Activated CD4-positive, CD25-positive, alpha-beta regulatory T cell treated with anti-CD3 and anti-CD28 coated beads, Interleukin-2, amount 50 U/mL, for 24 hours (primary cell): ENCODE measurements at regions not wholly inside any gene's neighbourhood (a gene's known extent, or its start where the extent isn't known, plus 50 kb on each side); places are given as distances from the start of the nearest gene placed in this dataset.

Source experiments
- ATAC-seq, 2 donors: fragments of 150-1000 bp; cut with Tn5 transposase; one replicate each; pipeline ENCODE4 v1.10.0; 2021; ENCODE audit warnings: mild to moderate bottlenecking in 1 of 2, moderate library complexity in 1 of 2

DNA sequence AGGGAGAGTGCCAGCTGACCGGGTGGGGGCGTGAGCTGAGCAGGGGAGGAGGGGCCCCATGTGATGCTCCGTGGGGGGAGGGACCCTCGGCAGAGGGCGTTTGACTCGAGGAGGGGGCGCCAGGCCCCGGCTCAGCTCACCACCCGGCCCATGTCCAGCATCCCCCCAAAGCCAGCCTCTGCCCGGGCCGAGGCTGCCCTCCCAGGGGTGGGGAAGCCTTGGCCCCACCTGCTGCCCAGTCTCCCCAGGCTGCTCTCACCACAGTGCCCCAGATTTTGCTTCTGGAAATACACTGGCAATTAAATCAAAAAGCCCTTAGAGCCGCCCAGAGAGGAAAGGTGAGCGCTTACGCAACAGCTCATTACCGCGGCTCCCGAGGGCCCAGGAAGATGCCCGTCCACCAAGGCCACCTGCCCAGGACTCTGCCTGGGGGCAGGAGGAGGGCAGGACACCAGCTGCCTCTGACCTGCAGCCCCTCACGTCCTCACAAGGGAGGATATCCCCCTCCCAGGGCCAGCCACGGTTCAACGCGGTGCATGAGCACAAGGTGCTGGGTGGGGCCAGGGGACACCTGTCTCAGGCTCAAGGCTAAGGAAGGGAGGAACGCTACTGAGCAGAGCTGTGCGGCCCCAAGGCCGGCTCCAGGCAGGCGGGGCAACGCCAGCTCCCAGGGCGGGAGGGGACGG lies 70.0 kb upstream of the INPP5A start:
- no peak for ATAC-seq

GRCh38 chr10:132468216-132468615 lies 69.4 kb upstream of the INPP5A start:
- no peak for ATAC-seq

DNA sequence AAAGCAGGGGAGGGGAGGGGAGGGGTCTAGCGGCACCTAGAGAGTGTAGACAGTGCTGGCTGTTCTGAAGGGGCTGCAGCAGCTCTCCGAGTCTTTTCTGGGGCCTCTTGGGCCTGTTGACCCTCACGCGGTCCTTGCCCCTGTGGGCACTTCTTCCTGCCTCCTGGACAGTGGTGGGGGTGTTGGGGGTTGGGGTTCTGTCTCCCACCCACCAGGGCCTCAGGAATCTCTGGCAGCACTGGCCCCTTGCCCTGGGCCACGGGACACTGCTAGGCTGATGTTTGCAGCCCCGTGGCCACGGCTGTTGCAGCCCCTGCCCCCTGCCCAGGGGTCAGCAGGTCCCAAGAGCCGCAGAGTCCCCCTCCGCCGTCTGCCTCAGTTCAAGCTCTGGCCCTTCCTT lies 68.9 kb upstream of the INPP5A start:
- no peak for ATAC-seq

GRCh38 chr10:132469197-132469884 lies 68.2 kb upstream of the INPP5A start:
- no peak for ATAC-seq

DNA sequence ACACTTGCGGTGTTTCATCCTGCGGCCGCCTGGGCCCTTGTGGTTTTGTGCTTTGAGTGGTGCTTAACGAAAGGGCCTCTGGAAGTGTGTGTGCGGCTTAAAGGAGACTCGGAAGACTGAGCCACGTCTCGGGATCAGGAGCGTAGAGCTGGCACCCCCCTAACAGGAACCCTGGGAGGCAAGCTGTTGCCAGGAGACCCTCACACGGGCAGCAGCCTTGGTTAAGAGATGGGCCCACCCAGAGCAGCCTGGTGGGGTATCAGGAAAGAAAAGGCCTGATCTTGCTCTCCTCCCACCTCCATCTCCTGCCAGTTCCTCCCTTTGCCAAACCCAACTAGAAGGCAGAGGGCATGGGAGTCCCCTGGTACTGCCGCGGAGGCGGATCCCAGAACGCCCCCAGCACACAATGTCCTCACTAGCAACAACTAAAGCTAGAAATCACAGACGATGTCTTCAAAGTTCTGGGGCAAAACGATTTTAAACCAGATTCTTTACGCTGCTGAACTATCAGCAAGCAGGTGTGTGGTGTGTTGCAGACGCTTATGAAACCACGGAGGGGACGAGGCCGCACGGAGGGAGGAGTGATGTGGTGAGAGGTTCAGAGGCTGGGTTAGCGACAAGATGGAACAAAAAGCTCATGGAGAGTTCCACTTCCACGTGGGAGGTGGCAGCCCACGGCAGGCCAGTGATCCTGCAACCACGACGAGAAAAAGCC lies 67.0 kb upstream of the INPP5A start:
- ATAC-seq = peak in 1 of 2 donors; percentile 20

DNA sequence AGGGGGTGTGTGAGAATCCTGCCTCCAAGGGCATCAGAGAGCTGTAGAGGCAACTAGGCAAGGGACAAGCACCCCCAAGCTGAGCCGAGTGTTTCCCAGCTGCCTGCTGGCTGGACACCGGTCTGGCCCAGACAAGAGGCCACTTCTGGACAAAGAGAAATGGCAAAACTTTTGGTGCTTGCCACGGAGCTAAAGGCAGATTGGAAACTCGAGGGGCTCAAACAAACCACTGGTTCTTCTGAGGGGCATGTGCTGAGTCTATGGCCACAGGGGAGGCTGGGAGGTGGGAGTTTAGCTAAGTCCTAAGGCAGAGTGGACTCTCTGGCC lies 66.5 kb upstream of the INPP5A start:
- ATAC-seq = no peak

DNA sequence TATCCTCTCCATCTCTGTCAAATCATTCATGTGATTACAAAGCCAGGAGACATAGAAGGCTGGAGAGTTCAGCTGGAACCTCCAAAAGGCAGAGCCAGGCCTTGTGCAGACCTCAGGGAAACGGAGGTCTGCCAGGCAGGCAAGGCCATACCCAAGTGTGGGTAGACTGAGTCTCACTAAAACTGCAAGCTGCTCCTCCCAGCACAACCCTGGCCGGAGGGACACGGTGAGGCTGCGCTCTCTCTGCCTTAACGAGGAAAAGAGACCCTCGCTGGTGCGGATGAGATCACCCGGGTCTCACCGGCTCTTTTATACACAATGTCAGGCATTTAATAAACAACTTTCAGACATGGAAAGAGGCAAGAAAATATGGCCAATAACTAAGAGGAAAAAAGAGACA lies 66.1 kb upstream of the INPP5A start:
- ATAC-seq = no peak

DNA sequence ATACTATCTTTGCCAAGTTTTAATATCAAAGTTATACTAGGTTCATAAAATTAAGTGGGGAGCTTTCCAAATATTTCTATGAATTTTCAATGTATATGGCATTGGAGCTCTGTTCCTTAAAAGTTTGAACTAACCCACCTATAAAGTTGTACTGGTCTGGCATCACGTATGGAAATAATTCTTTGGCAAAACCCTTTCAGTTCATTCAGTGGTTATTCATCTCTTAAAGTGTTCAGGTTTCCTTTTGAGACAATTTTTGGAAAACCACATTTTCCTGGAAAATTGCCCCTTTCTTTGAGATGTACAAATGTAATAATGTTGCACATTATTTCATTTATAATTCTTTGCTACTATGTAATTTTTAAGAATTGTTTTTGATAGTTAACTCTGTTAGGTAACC lies 62.5 kb upstream of the INPP5A start:
- ATAC-seq = no peak

DNA sequence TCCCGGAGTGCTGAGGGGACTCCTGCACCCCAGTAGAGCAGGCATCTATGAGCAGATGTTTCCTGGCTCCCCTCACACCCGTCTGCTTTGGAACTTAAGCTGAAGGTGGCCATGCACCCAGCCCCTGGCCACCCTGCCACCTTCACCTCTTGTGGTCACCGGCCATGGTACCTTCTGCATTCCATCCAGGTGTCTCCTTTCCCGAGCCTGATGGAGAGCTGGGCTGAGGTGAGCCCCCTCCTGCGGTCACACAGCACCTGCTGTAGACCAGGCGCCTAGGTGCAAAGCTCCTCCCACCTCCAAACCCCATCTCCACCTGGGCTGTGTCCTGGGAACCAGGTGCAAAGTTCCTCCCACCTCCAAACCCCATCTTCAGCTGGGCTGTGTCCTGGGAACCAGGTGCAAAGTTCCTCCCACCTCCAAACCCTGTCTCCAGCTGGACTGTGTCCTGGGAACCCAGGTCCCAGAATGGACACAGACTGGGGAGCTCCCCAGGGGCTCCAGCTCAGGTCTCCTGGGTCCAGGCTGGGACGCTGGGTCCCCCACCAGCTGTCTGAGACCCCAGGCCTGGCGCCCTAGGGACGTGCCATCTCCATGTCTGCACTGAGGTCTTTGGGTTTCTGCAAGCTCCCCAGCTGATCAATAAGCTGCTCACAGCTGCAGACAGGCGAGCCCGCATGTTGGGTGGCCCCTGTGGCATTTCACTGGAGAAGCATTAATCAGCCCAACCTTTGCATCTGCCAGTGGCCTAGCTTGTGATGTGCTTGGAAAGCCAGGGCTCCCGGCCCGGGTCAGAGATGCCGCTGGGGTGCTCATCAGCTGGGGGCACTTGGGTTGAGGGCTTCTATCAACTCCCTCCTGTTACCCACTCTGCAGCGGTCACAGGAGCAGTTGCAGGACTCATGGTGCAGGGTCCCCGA lies 61.2 kb upstream of the INPP5A start:
- no peak for ATAC-seq

- no peak for ATAC-seq
These were observed 60.6 kb upstream of the INPP5A start for GRCh38 chr10:132477066-132477397.

DNA sequence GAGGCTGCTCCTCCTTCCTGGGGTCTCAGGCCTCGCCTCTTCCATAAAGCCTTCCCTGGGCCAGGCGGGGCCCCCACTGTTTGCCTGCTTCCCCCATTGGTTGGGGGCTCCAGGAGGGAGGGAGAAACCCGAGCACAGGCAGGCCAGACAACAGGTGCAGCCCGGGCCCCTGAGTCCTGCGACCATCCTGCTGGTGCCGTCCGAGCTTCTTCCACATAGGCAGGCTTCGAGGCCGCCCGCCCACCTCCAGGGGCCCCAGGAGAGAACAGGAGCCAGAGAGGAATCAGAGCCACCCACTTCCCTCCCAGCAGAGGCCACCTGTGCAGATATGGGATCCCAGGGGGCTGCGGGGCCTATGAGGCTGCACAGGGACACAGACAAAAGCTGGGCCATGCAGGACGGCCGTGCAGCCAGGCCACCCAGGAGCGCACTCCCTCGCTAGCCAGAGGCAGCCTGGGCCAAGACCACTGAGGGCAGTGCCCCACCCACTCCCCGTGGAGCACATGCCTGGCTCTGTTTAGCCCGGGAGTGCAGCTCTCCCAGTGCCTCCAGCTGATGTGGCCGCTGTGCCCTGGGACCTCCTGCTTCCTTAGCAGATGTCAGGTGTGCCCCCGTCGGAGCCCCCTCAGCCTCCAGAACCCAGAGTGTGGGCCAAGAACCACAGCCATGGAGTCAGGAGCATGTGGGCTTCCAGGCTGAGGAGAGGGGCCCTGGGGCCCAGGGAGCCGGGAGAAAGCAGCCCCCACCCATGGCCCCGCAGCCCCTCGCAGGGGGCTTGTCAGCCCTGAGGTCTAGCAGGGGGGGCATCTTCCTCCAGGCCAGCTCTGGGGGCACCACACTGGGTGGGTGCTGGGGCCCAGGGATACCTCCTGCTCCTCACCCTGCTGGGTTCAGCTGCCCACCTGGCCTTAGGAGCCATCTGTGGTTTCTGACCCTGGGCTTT lies 59.9 kb upstream of the INPP5A start:
- ATAC-seq = no peak

DNA sequence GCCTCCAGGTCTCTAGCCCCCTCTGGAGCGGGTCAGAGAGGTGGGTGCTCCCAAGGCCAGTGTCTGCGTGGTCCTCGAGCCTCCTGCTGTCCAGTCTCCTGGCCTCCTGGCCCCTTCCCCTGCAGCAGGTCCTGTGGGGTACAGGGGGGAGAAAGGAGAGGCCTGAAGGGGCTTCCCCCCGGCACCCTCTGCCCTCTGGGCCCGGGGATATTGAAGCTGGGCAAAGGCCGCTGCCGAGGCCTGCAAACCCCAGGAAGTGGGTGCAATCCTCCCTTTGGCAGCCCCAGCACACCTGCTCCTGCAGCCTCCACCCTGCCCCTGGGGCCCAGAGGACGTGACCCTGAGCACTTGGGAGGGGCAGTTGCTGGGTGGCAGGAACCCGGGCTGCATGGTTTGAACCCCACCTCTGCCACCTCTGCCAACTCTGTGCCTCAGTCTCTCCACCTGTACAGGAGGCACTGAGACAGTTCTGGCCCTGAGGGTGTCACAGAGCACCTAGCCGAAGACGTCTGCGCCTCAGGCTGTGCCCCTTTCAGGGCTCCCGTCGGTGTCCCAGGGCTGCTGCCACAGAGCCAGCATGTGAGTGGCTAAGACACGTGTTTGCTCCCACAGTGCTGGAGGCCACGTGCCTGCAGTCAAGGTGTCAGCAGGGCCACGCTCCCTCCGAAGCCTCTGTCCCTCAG lies 59.1 kb upstream of the INPP5A start:
- ATAC-seq = no peak

DNA sequence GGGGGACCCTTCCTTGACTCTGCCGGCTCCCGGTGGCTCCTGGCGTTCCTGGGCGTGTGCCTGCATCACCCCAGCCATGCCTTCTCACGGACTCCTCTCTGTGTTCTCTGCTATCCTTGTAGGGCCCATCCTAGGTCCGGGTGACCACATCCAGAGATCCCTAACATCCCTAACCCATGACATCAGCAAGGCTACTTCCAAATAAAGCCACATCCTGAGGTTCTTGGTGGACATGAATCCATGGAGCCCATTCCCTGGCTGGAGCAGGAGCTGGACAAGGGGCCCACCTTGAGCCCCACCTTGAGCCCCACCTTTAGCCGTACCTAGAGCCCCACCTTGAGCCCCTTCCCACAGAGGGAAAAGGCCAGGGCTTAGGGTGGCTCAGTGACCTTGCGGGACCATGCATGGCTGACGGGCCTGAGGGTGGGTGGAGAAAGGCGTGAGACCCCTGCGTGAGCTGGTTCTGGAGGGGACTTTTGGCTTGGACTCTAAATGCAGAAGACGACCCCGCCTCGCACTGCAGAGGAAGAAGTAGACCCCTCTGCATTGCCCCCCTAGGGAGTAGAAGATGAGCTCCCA lies 58.5 kb upstream of the INPP5A start:
- ATAC-seq = no peak

DNA sequence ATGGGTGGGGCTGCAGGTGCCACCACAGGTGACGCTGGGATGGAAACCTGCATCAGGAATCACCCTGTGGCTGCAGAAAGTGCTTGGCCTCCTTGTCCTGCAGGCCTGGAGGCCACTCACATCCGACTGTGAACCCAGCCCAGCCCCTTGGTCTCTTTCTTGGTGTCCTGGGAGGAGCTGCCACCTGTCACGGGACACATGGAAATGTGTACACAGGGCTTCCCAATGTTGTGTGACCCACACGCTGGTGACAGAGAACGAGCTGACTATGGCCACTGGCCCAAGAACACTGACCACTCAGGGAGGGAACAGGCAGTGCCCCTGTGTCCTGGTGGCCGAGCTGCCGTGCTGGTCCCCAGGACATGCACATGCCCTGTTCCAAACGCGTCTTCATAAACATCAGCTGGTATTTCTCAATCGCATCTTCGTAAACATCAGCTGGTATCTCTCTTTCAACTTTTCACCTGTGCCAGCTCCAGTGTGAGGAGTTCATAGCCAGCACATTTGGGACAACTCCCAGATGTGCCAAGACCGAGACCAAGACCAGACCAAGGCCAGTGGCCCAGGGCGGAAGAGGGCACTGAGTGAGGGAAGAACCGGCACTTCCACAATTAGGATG lies 57.9 kb upstream of the INPP5A start:
- ATAC-seq = no peak

GRCh38 chr10:132480356-132480755 lies 57.2 kb upstream of the INPP5A start:
- no peak for ATAC-seq

DNA sequence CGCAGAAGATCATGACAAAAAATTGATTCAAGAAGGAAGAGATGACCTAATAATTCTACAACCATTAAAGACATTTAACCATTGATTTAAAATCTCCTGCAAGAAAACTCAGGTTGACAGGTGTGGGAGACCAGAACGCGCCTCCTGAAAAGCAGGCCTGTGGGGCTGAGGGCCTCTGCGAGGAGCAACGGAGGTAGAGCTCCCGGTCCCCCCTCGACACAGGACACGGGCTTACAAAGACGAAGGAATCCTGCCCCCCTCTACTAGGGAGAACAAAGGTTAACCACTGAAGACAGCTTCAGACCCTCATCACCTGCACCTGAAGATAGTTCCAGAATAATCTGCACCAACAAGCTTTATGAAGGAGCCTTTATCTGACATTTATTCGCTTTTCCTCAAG lies 55.9 kb upstream of the INPP5A start:
- ATAC-seq = no peak

- ATAC-seq = no peak
These were observed 55.3 kb upstream of the INPP5A start for GRCh38 chr10:132482090-132482800.

DNA sequence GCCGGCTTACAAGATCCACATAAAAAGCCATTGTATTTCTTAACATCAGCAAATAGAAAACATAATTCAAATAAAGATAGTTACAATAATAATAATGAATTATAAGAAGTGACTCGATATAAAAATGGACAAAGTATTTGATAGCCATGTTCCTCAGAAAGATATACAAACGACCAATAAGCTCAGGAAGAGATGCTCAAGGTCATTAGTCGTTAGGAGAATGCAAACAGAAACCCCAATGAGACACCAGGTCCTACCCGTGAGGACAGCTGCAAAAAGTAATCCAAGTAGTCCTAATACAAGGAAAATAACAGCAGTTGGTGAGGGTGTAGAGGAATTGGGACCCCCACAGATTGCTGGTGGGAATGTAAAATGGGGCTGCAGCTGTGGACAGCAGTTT lies 54.2 kb upstream of the INPP5A start:
- no peak for ATAC-seq

- ATAC-seq = no peak
These were observed 52.7 kb upstream of the INPP5A start for GRCh38 chr10:132484922-132485321.

DNA sequence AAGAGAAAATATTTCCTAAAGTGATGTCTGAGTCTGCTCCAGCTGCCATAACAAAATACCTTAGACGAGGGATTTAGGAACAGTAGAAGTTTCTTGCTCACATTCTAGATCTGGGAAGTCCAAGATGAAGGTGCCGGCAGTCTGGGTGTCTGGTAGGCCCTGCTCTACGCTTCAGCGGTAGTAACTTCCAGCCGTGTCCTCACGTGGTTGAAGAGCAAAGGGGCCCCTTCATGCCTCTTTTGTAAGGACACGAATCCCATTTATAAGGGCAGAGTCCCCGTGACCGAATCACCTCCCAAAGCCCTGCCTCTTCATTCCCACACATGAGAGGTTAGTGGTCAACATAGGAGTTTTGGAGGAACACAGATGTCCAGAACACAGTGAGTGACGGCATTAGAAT lies 52.2 kb upstream of the INPP5A start:
- ATAC-seq = no peak
